ENCODE measurements at regions not wholly inside any gene's neighbourhood (a gene's known extent, or its start where the extent isn't known, plus 50 kb on each side); places are given as distances from the start of the nearest gene placed in this dataset.

DNA sequence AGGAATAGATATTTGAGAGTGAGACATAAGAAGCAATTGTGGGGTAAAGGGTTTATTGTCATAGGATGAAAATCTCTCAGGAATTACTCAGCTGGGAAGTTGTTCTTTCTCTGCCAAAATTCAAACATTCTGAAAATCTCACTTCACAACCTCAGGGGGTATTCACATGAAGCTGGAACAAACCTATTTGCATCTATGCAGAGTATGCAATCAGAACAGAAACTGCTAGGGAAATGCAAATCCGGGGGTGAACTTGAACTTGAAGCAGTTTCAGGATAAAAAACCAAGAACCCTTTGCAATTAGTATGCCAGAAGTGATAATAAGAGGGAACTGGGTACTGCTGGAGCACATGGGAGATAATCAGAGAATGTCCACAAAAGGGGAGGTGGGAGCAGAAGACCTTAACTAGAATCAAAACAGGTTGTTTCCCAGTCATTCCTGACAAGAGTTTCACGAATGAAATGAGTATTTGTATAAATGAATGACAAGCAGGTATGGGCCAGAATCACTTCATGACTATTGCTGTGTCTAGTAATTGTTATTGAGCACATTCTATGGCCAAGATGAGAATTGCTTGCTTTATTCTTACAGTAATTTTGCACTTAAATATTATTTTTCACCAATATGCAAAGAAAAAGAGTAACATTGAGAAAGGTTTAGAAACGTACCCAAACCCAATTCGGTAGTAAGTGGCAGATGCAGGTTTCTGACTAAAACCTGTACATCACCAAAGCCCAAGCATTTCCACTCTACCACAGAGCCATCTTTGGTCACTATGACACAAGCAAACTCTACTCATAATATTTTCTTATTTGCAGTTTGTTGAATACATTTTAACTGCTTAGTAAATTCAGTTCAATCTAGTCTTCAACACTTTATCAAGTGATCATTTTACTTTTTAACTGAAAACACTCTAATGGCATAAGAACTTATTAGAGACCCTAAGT is 61.8 kb upstream of the UBASH3B start:
- TF ChIP-seq, protein P1, sequence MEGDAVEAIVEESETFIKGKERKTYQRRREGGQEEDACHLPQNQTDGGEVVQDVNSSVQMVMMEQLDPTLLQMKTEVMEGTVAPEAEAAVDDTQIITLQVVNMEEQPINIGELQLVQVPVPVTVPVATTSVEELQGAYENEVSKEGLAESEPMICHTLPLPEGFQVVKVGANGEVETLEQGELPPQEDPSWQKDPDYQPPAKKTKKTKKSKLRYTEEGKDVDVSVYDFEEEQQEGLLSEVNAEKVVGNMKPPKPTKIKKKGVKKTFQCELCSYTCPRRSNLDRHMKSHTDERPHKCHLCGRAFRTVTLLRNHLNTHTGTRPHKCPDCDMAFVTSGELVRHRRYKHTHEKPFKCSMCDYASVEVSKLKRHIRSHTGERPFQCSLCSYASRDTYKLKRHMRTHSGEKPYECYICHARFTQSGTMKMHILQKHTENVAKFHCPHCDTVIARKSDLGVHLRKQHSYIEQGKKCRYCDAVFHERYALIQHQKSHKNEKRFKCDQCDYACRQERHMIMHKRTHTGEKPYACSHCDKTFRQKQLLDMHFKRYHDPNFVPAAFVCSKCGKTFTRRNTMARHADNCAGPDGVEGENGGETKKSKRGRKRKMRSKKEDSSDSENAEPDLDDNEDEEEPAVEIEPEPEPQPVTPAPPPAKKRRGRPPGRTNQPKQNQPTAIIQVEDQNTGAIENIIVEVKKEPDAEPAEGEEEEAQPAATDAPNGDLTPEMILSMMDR (IDR thresholded peaks at IDR 0.05; ENCODE audit: low read depth, low read length) = no peak
- TF ChIP-seq, protein P2, sequence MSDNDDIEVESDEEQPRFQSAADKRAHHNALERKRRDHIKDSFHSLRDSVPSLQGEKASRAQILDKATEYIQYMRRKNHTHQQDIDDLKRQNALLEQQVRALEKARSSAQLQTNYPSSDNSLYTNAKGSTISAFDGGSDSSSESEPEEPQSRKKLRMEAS (IDR thresholded peaks at IDR 0.05; ENCODE audit: low read depth, low read length) = no peak
